Astrocyte of the spinal cord (primary cell): ENCODE measurements at regions not wholly inside any gene's neighbourhood (a gene's known extent, or its start where the extent isn't known, plus 50 kb on each side); places are given as distances from the start of the nearest gene placed in this dataset.
"Not testable (repeated sequence)": the region's sequence is repeated elsewhere in the genome, so short reads cannot be mapped to it uniquely, and the experiment has no call there.

Source experiments
- DNase-seq: peaks from one replicate; pipeline ENCODE4 v3.0.0; 2011; ENCODE audit warnings: low read depth, low spot score
- H3K4me3 ChIP-seq: 2 replicates; pipeline ENCODE4 v1.5.1; 2011; ENCODE audit warnings: low read depth, mild to moderate bottlenecking, low read length, moderate library complexity
- CTCF ChIP-seq: IDR thresholded peaks from 2 replicates; pipeline ENCODE4 v1.5.1; 2012; ENCODE audit warnings: low read depth, mild to moderate bottlenecking, low read length, inconsistent platforms
- in situ Hi-C: cut with HindIII; loops from 2 replicates; pipeline ENCODE4 v1.10.0; 2017; ENCODE audit warnings: low sequenced_read_pairs

DNA sequence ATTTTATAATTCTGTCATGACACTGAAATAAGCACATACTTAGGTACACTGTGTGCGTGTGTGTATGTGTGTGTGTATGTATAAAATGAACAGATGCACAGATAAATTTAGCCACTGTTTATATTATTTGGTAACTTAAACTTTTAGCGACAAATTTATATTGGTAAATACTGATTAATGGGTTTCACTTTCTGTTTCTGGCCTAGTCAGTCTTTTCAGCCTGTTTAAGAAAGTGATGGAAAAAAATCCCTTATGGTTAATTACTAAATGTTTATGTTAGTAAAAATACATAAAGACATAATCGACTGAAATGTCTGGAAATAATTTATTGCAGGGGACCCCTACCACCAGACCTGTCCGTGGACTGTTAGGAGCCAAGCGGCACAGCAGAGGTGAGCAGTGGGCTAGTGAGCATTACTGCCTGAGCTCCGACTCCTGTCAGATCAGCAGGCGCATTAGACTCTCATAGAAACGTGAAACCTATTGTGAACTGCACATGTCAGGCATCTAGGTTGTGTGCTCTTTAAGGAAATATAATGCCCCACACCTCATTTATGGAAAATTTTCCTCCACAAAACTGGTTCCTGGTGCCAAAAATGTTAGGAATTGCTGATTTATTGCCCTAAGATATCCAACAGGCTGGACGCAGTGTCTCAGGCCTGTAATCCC, 717.4 kb downstream of the SI start:
- no peak for DNase-seq
- no peak overlapping the region for H3K4me3 ChIP-seq
- no peak for TF ChIP-seq CTCF
- in situ Hi-C loops: no loop called here

GRCh38 chr3:164360078-164360578, 718.2 kb downstream of the SI start:
- no peak for DNase-seq
- in situ Hi-C loops: no loop called here
- TF ChIP-seq CTCF: no peak
- no peak overlapping the region for H3K4me3 ChIP-seq

GRCh38 chr3:164352991-164353390, 725.3 kb downstream of the SI start:
- in situ Hi-C loops: no loop called here
- no peak overlapping the region for H3K4me3 ChIP-seq
- TF ChIP-seq CTCF: no peak
- DNase-seq: no peak

- H3K4me3 ChIP-seq: no peak overlapping the region
- no peak for TF ChIP-seq CTCF
- DNase-seq: no peak
- in situ Hi-C loops: no loop called here
These were observed 727.2 kb downstream of the SI start for GRCh38 chr3:164351131-164351530.

DNA sequence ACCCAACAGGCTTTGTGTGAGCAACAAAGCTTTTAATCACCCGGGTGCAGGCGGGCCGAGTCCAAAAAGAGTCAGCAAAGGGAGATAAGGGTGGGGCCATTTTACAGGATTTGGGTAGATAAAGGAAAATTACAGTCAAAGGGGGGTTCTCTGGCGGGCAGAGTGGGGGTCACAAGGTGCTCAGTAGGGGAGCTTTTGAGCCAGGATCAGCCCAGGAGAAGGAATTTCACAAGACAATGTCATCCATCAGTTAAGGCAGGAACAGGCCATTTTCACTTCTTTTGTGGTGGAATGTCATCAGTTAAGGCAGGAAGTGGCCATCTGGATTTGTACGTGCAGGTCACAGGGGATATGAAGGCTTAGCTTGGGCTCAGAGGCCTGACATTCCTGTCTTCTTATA, 736.1 kb downstream of the SI start:
- DNase-seq, H3K4me3 ChIP-seq, in situ Hi-C loops: not testable (repeated sequence)

DNA sequence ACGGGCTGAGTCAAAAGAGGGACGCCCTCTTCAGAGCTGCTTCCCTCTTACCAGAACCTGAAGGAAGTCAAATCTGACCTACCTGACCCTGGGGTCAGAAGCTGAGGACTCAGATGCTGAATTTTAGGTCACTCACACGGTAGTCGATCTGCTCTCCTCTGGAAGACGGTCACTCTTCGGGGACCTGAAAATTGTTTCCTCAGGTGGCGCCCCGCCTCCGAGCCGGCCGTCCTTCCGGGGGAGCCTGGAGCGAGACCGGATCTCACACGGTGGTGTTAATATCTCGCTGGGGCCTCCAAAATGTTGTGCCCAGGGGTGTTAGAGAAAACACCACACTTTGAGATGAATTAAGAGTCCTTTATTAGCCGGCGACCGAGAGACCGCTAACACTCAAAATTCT, 737.2 kb downstream of the SI start:
- in situ Hi-C loops: no loop called here
- TF ChIP-seq CTCF: no peak
- no peak for DNase-seq
- no peak overlapping the region for H3K4me3 ChIP-seq

DNA sequence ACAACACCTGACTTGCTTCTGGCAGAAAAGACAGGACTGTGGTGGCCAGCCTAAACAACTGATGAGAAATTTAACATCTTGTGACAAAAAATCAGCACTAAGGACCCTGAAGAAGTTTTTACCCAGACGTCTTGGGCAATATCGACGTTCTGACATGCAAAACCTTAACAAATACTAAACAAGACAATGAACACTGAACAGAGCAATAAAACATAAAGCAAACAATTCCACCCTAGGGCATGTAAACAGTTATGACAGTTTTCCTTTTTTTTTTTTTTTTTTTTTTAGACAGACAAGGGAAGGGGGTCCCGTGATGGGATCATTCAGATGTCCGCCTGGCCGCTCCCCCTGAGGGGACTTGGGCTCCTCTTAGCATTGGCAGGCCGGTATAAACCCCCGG, 738.0 kb downstream of the SI start:
- DNase-seq: no peak
- no peak for TF ChIP-seq CTCF
- no peak overlapping the region for H3K4me3 ChIP-seq
- in situ Hi-C loops: no loop called here
